Adrenal gland (tissue), 9 donors: ENCODE measurements at regions not wholly inside any gene's neighbourhood (a gene's known extent, or its start where the extent isn't known, plus 50 kb on each side); places are given as distances from the start of the nearest gene placed in this dataset.

ENCODE experiments used
- DNase-seq, 7 donors: peaks; one replicate each; pipeline ENCODE4 v3.0.0-alpha.2; 2019 to 2020
- H3K27ac ChIP-seq, 5 donors: fragments of 200-600 bp; sonication (generic) in 4 of 5; 1 replicate in 3 of 5; 2 replicates in 2 of 5; pipeline versions ENCODE4 v1.5.1 to v1.8.0; 2016 to 2020; ENCODE audit warnings: mild to moderate bottlenecking in 1 of 5
- H3K27me3 ChIP-seq: fragments of 200-600 bp; 2 replicates; pipeline ENCODE4 v1.8.0; 2021
- H3K36me3 ChIP-seq, 2 donors: fragments of 200-600 bp; replicated peaks in 1 of 2; 1 replicate in 1 of 2; 2 replicates in 1 of 2; pipeline versions ENCODE4 v1.5.1 to v1.8.0; 2018 to 2022
- H3K4me1 ChIP-seq, 2 donors: fragments of 200-600 bp; replicated peaks in 1 of 2; 1 replicate in 1 of 2; 2 replicates in 1 of 2; pipeline versions ENCODE4 v1.5.1 to v1.8.0; 2018 to 2021
- H3K4me3 ChIP-seq, 4 donors: fragments of 200-600 bp; sonication (generic) in 3 of 4; one replicate each; pipeline ENCODE4 v1.5.1; 2016 to 2018
- H3K9me3 ChIP-seq, 3 donors: fragments of 200-600 bp; sonication (generic) in 1 of 3; replicated peaks in 1 of 3; 1 replicate in 2 of 3; 2 replicates in 1 of 3; pipeline versions ENCODE4 v1.5.1 to v1.8.0; 2016 to 2021
- CTCF ChIP-seq, 6 experiments: fragments of 450-650 bp in 4 of 6; fragments of 200-600 bp in 2 of 6; sonication (generic) in 1 of 6; IDR thresholded peaks; 1 replicate in 5 of 6; 2 replicates in 1 of 6; pipeline versions ENCODE4 v1.5.1 to v1.8.0; 2016 to 2021; ENCODE audit warnings: antibody characterized with exemption in 6 of 6, mild to moderate bottlenecking in 2 of 6, moderate library complexity in 1 of 6
- POLR2A ChIP-seq, 2 donors: fragments of 450-650 bp; IDR thresholded peaks; one replicate each; pipeline ENCODE4 v1.6.1; 2017; ENCODE audit warnings: antibody characterized with exemption in 2 of 2, mild to moderate bottlenecking in 2 of 2, moderate library complexity in 1 of 2
- WGBS, 4 donors: extraction: QIAGEN DNeasy Blood & Tissue Kit in 2 of 4; methylation state at CpG; one replicate each; pipeline versions ENCODE4 v1.1.5 to v1.1.7; 2013 to 2017; 5-methylcytosine and 5-hydroxymethylcytosine counted together
- intact Hi-C, 2 donors: fragments of 100-400 bp; cut with DNase I; formaldehyde crosslinking; loops; one replicate each; pipeline versions ENCODE4 v1.14.1 to v1.15.0; 2022 to 2023
- donor health status: healthy with polysubstance abuse.
- donor health status: Bipolar disorder and iron deficiency.
- donor health status: DM: yes; HTN: yes; CAD: no.
- donor health status: DM: no; HTN: no; CAD: no.
- donor health status: DM: no; HTN: no; CAD: no.

- Histone ChIP-seq H3K4me3 (no peak overlapping the region), H3K4me1 (no peaks in the 10 kb centered on the region), H3K27me3 (no peaks in the 10 kb centered on the region), H3K36me3 (no peaks in the 10 kb centered on the region), H3K27ac (no peak overlapping the region), H3K9me3 (no peaks in the 10 kb centered on the region)
- 68 to 83% (median 74%) methylated on average over 1 of the region's 1 CpG for WGBS, 4 donors
- no peak for TF ChIP-seq POLR2A (IDR thresholded peaks at IDR 0.05)
- TF ChIP-seq CTCF (IDR thresholded peaks at IDR 0.05) = no peak
- intact Hi-C loops = no loop called here
- no peak for DNase-seq
These were observed 649.6 kb upstream of the NDST4 start for GRCh38 chr4:115763051-115763450.

GRCh38 chr4:115759231-115759630 lies 645.8 kb upstream of the NDST4 start:
- WGBS, 4 donors = 77 to 87% (median 86%) methylated on average over 2 of the region's 2 CpGs
- no peak overlapping the region for H3K27ac ChIP-seq
- H3K27me3 ChIP-seq = no peaks in the 10 kb centered on the region
- H3K4me1 ChIP-seq = no peaks in the 10 kb centered on the region
- no peak overlapping the region for H3K4me3 ChIP-seq
- no peaks in the 10 kb centered on the region for H3K36me3 ChIP-seq
- H3K9me3 ChIP-seq = no peaks in the 10 kb centered on the region
- TF ChIP-seq CTCF (IDR thresholded peaks at IDR 0.05) (no peak), POLR2A (IDR thresholded peaks at IDR 0.05) (no peak)
- DNase-seq = no peak
- intact Hi-C loops = no loop called here

- H3K4me3 ChIP-seq = no peak overlapping the region
- H3K36me3 ChIP-seq = no peaks in the 10 kb centered on the region
- no peaks in the 10 kb centered on the region for H3K27me3 ChIP-seq
- H3K27ac ChIP-seq = no peak overlapping the region
- intact Hi-C loops = no loop called here
- no peak for DNase-seq
- no peaks in the 10 kb centered on the region for H3K4me1 ChIP-seq
- H3K9me3 ChIP-seq = no peaks in the 10 kb centered on the region
- TF ChIP-seq CTCF (IDR thresholded peaks at IDR 0.05) (no peak), POLR2A (IDR thresholded peaks at IDR 0.05) (no peak)
These were observed 636.0 kb upstream of the NDST4 start for GRCh38 chr4:115749404-115749803.

- no peaks in the 10 kb centered on the region for H3K36me3 ChIP-seq
- no peak overlapping the region for H3K4me3 ChIP-seq
- no peak overlapping the region for H3K27ac ChIP-seq
- WGBS, 4 donors = 29 to 45% (median 41%) methylated on average over 1 of the region's 1 CpG
- no peak for TF ChIP-seq POLR2A (IDR thresholded peaks at IDR 0.05)
- no peak for TF ChIP-seq CTCF (IDR thresholded peaks at IDR 0.05)
- intact Hi-C loops = no loop called here
- no peak for DNase-seq
- H3K9me3 ChIP-seq = no peaks in the 10 kb centered on the region
- H3K27me3 ChIP-seq = no peaks in the 10 kb centered on the region
- H3K4me1 ChIP-seq = no peaks in the 10 kb centered on the region
These were observed 627.4 kb upstream of the NDST4 start for GRCh38 chr4:115740806-115741205.
